Endodermal cell (in vitro differentiated cells): ENCODE measurements at regions not wholly inside any gene's neighbourhood (a gene's known extent, or its start where the extent isn't known, plus 50 kb on each side); places are given as distances from the start of the nearest gene placed in this dataset.

Experiments
- DNase-seq: peaks from one replicate; pipeline ENCODE4 v3.0.0-alpha.2; 2017
- H3K27ac ChIP-seq: 2 replicates; pipeline ENCODE4 v1.5.1; 2013; ENCODE audit warnings: mild to moderate bottlenecking, low read depth, low read length, moderate library complexity
- H3K27me3 ChIP-seq: 2 replicates; pipeline ENCODE4 v1.6.1; 2013; ENCODE audit warnings: mild to moderate bottlenecking, low read length, moderate library complexity; ENCODE audit not compliant: insufficient read depth, control insufficient read depth, poor library complexity, severe bottlenecking
- H3K36me3 ChIP-seq: 2 replicates; pipeline ENCODE4 v1.7.0; 2013; ENCODE audit warnings: mild to moderate bottlenecking, low read length, moderate library complexity; ENCODE audit not compliant: control insufficient read depth, insufficient read depth
- H3K4me1 ChIP-seq: one replicate; pipeline ENCODE4 v1.7.0; 2013; ENCODE audit warnings: low read length; ENCODE audit not compliant: control insufficient read depth, insufficient read depth
- H3K4me3 ChIP-seq: 2 replicates; pipeline ENCODE4 v1.5.1; 2013; ENCODE audit warnings: mild to moderate bottlenecking, low read length, moderate library complexity
- H3K9ac ChIP-seq: 2 replicates; pipeline ENCODE4 v1.6.1; 2013; ENCODE audit warnings: mild to moderate bottlenecking, low read length, moderate library complexity; ENCODE audit not compliant: poor library complexity, severe bottlenecking; ENCODE audit errors: extremely low read depth
- H3K9me3 ChIP-seq: 2 replicates; pipeline ENCODE4 v1.6.1; 2013; ENCODE audit warnings: mild to moderate bottlenecking, low read length, moderate library complexity; ENCODE audit not compliant: control insufficient read depth
- H3K27ac Mint-ChIP-seq: 2 replicates; pipeline ENCODE4 v1.8.0; 2020; ENCODE audit warnings: mixed read lengths
- H3K27me3 Mint-ChIP-seq: 2 replicates; pipeline ENCODE4 v1.8.0; 2021; ENCODE audit warnings: mild to moderate bottlenecking, mixed read lengths; ENCODE audit not compliant: insufficient read depth
- H3K36me3 Mint-ChIP-seq: 2 replicates; pipeline ENCODE4 v1.8.0; 2020; ENCODE audit warnings: low read depth, mixed read lengths
- H3K4me1 Mint-ChIP-seq: 2 replicates; pipeline ENCODE4 v1.8.0; 2020; ENCODE audit warnings: mixed read lengths
- H3K4me3 Mint-ChIP-seq: 2 replicates; pipeline ENCODE4 v1.8.0; 2020; ENCODE audit warnings: mild to moderate bottlenecking, moderate library complexity, mixed read lengths
- H3K9me3 Mint-ChIP-seq: 2 replicates; pipeline ENCODE4 v1.8.0; 2020; ENCODE audit warnings: mild to moderate bottlenecking, mixed read lengths
- CTCF ChIP-seq: fragments of 200-600 bp; sonication (generic); conservative IDR thresholded peaks from 2 replicates; pipeline ENCODE4 v1.5.0; 2021; ENCODE audit warnings: antibody characterized with exemption, mild to moderate bottlenecking
- WGBS, 2 experiments: methylation state at CpG; one replicate each; pipeline versions ENCODE4 v1.1.5 to v1.1.7; 2013; ENCODE audit warnings: missing lambda C conversion rate in 2 of 2, mixed read lengths in 1 of 2; ENCODE audit not compliant: insufficient coverage in 1 of 2, insufficient read length in 1 of 2; 5-methylcytosine and 5-hydroxymethylcytosine counted together

- Histone ChIP-seq H3K4me3 (no peak overlapping the region), H3K36me3 (no peaks in the 10 kb centered on the region), H3K4me1 (no peaks in the 10 kb centered on the region), H3K27ac (no peak overlapping the region), H3K9me3 (peaks cover 58% of the 10 kb centered on the region), H3K9ac (no peak overlapping the region), H3K27me3 (peaks cover 65% of the 10 kb centered on the region)
- Mint-ChIP-seq H3K36me3 (peaks cover 4% of the 10 kb centered on the region), H3K27ac (no peak overlapping the region), H3K4me1 (peaks cover 12% of the 10 kb centered on the region), H3K9me3 (peaks cover 32% of the 10 kb centered on the region), H3K27me3 (peaks cover 82% of the 10 kb centered on the region), H3K4me3 (no peak overlapping the region)
- DNase-seq: peak; percentile 51
- 90 to 100% methylated on average over 1 to 3 of the region's 3 CpGs for WGBS, 2 experiments
- TF ChIP-seq CTCF: no peak
These were observed 437.5 kb downstream of the TMEM232 start for GRCh38 chr5:110288766-110289511.

GRCh38 chr5:110289512-110289810 is 437.0 kb downstream of the TMEM232 start:
- no peaks in the 10 kb centered on the region for H3K4me1 ChIP-seq
- no peak overlapping the region for H3K27ac ChIP-seq
- H3K4me3 ChIP-seq: no peak overlapping the region
- no peak for TF ChIP-seq CTCF
- no peak overlapping the region for H3K9ac ChIP-seq
- Mint-ChIP-seq H3K27ac (no peak overlapping the region), H3K9me3 (peaks cover 27% of the 10 kb centered on the region), H3K36me3 (peaks cover 4% of the 10 kb centered on the region), H3K4me3 (no peak overlapping the region), H3K4me1 (peaks cover 12% of the 10 kb centered on the region), H3K27me3 (peaks cover 86% of the 10 kb centered on the region)
- H3K27me3 ChIP-seq: peaks cover 70% of the 10 kb centered on the region
- no peaks in the 10 kb centered on the region for H3K36me3 ChIP-seq
- H3K9me3 ChIP-seq: peaks cover 53% of the 10 kb centered on the region
- WGBS, 2 experiments: 48% methylated on average over 2 of the region's 2 CpGs; no CpG with 5 or more reads in 1 of the 2 experiments
- peak; percentile 53 for DNase-seq

- no peaks in the 10 kb centered on the region for H3K4me1 ChIP-seq
- Mint-ChIP-seq H3K27ac (no peak overlapping the region), H3K4me1 (peaks cover 12% of the 10 kb centered on the region), H3K9me3 (peaks cover 17% of the 10 kb centered on the region), H3K27me3 (peaks cover 88% of the 10 kb centered on the region), H3K4me3 (no peak overlapping the region), H3K36me3 (peaks cover 3% of the 10 kb centered on the region)
- DNase-seq: no peak
- no peaks in the 10 kb centered on the region for H3K36me3 ChIP-seq
- no peak overlapping the region for H3K9ac ChIP-seq
- H3K27ac ChIP-seq: no peak overlapping the region
- TF ChIP-seq CTCF: no peak
- WGBS, 2 experiments: 91 to 100% methylated on average over 1 of the region's 1 CpG
- H3K4me3 ChIP-seq: no peak overlapping the region
- H3K27me3 ChIP-seq: peaks cover 81% of the 10 kb centered on the region
- H3K9me3 ChIP-seq: peaks cover 42% of the 10 kb centered on the region
These were observed 435.9 kb downstream of the TMEM232 start for GRCh38 chr5:110290542-110290941.
